ENCODE measurements at regions not wholly inside any gene's neighbourhood (a gene's known extent, or its start where the extent isn't known, plus 50 kb on each side); places are given as distances from the start of the nearest gene placed in this dataset.

DNA sequence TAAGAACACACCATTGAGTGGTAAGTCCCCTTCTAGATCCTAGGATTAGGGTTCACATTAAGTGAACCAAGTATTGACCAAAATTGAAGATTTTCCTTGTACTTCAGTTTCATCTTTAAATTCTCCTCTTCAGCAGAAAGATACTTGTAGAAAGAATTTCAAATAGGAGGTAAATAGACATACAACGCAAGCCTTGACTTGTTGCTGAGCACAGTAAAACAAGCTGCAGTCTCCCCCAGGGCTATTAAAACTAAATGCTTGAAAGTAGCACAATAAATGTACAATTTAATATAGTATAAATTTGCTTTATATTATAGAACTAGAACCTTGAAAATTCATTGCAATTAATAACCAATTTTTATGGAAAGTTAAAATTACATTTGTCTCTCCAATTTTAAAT lies 170.1 kb upstream of the TARS1 start:
- H3K27me3 ChIP-seq: no peaks in the 10 kb centered on the region
- H3K4me3 ChIP-seq: no peak overlapping the region
- H3K9me3 ChIP-seq: no peaks in the 10 kb centered on the region
- no peaks in the 10 kb centered on the region for H3K36me3 ChIP-seq
- no peak for TF ChIP-seq CTCF (IDR thresholded peaks at IDR 0.05)
- no peak overlapping the region for H3K27ac ChIP-seq
- no peak for DNase-seq (ENCODE audit: low spot score in 2 of 2)
- H3K4me1 ChIP-seq: peaks cover 0 to 5% of the 10 kb centered on the region in 2 donors
- intact Hi-C loops (cut with DNase I): no loop called here

GRCh38 chr5:33271606-33272005 lies 169.2 kb upstream of the TARS1 start:
- Histone ChIP-seq H3K36me3 (no peaks in the 10 kb centered on the region), H3K9me3 (no peaks in the 10 kb centered on the region), H3K4me1 (peaks cover 0 to 5% of the 10 kb centered on the region in 2 donors), H3K27ac (peak overlapping the region in 1 of 2 donors; percentile 40), H3K27me3 (no peaks in the 10 kb centered on the region), H3K4me3 (no peak overlapping the region)
- intact Hi-C loops (cut with DNase I): no loop called here
- no peak for TF ChIP-seq CTCF (IDR thresholded peaks at IDR 0.05)
- DNase-seq (ENCODE audit: low spot score in 2 of 2): no peak

GRCh38 chr5:33272288-33272687 lies 168.5 kb upstream of the TARS1 start:
- Histone ChIP-seq H3K36me3 (no peaks in the 10 kb centered on the region), H3K27me3 (no peaks in the 10 kb centered on the region), H3K4me1 (peaks cover 0 to 5% of the 10 kb centered on the region in 2 donors), H3K27ac (peak overlapping the region in 1 of 2 donors; percentile 40), H3K4me3 (no peak overlapping the region), H3K9me3 (no peaks in the 10 kb centered on the region)
- DNase-seq (ENCODE audit: low spot score in 2 of 2): no peak
- TF ChIP-seq CTCF (IDR thresholded peaks at IDR 0.05): no peak
- intact Hi-C loops (cut with DNase I): no loop called here

DNA sequence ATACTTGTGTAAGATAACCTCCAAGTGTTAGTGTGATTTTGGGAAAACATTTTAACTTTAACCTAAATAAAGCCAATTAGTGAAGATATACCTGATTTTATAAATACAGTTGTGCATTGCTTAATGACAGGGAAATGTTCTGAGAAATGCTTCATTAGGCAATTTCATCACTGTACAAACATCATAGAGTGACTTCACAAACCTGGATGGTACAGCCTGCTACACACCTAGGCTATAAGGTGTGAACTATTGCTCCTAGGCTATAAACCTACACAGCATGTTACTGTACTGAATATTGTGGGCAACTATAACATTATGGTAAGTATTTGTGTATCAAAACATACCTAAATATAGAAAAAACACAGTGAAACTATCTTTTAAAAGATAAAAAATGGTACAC lies 166.8 kb upstream of the TARS1 start:
- no peak for DNase-seq (ENCODE audit: low spot score in 2 of 2)
- Histone ChIP-seq H3K4me1 (peaks cover 0 to 5% of the 10 kb centered on the region in 2 donors), H3K4me3 (no peak overlapping the region), H3K27ac (no peak overlapping the region), H3K27me3 (no peaks in the 10 kb centered on the region), H3K9me3 (no peaks in the 10 kb centered on the region), H3K36me3 (no peaks in the 10 kb centered on the region)
- intact Hi-C loops (cut with DNase I): no loop called here
- no peak for TF ChIP-seq CTCF (IDR thresholded peaks at IDR 0.05)

DNA sequence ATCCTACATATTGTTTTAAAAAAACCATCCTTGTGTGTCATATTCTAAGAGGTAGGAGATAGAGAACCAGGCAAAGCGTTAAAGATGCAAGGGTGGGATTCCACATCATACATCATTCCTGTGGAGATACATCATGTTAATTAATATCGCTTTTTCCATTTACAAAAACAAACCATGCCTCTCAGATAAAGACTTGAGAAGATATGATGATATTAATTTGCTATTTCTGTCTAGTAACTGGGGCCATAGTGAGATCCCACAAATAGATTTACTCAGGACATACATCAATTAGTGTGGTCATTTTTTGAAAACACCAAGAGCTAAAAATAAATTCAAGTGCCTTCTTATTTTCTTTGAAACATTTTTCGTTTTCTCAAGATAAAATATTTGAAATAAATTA lies 165.4 kb upstream of the TARS1 start:
- no peaks in the 10 kb centered on the region for H3K36me3 ChIP-seq
- H3K4me3 ChIP-seq: no peak overlapping the region
- peaks cover 0 to 5% of the 10 kb centered on the region in 2 donors for H3K4me1 ChIP-seq
- DNase-seq (ENCODE audit: low spot score in 2 of 2): no peak
- H3K27me3 ChIP-seq: no peaks in the 10 kb centered on the region
- H3K9me3 ChIP-seq: no peaks in the 10 kb centered on the region
- TF ChIP-seq CTCF (IDR thresholded peaks at IDR 0.05): no peak
- intact Hi-C loops (cut with DNase I): no loop called here
- H3K27ac ChIP-seq: no peak overlapping the region

All from ascending aorta (tissue), 2 donors.